HepG2 (cell line): ENCODE measurements at regions not wholly inside any gene's neighbourhood (a gene's known extent, or its start where the extent isn't known, plus 50 kb on each side); places are given as distances from the start of the nearest gene placed in this dataset.

Source experiments
- ATAC-seq: fragments of 200-7000 bp; cut with Tn5 transposase; 3 replicates; pipeline ENCODE4 v1.9.1; 2020; ENCODE audit warnings: mild to moderate bottlenecking, moderate library complexity
- BruUV-seq: library from RNA; stranded (reverse); fragments of 400-500 nt; replicated peaks from 2 replicates; lab custom pipeline; 2021; lab: Mats Ljungman, UMichigan
- CTCF ChIA-PET: fragments of 300-600 bp; formaldehyde crosslinking; extraction: SDS; loops from one replicate; lab custom pipeline; 2021; ENCODE audit warnings: low total read pairs, inconsistent platforms, low intra/inter-chr PET ratio; lab: Yijun Ruan, JAX
- POLR2A ChIA-PET: fragments of 350-600 bp; sonication (Branson Sonifier 250); formaldehyde crosslinking; loops from one replicate; lab custom pipeline; 2020; ENCODE audit warnings: antibody characterized with exemption, inconsistent platforms; lab: Yijun Ruan, JAX
- DNase-seq: peaks from one replicate; pipeline ENCODE4 v3.0.0-alpha.2; 2015; ENCODE audit warnings: low spot score
- FAIRE-seq: peaks from 3 replicates; lab custom pipeline; 2011; peaks lifted over from hg19 to GRCh38; lab: Jason Lieb, UNC
- H2AFZ ChIP-seq: one replicate; pipeline ENCODE4 v1.6.1; 2011; ENCODE audit warnings: low read length, inconsistent platforms
- H3K27ac ChIP-seq: fragments of 300-600 bp; 3 replicates; pipeline ENCODE4 v1.8.0; 2011; ENCODE audit warnings: mixed run types, mild to moderate bottlenecking, mixed read lengths, low read length, inconsistent platforms; ENCODE audit not compliant: insufficient read depth; ENCODE audit errors: extremely low read length
- H3K27me3 ChIP-seq, 2 experiments: fragments of 200-600 bp in 1 of 2; 2 replicates in 1 of 2; 3 replicates in 1 of 2; pipeline versions ENCODE4 v1.6.0 to v1.8.0; 2011; ENCODE audit warnings: low read length in 2 of 2, mild to moderate bottlenecking in 2 of 2, moderate library complexity in 2 of 2, inconsistent platforms in 1 of 2; ENCODE audit not compliant: insufficient read depth in 2 of 2, control insufficient read depth in 1 of 2
- H3K36me3 ChIP-seq, 2 experiments: fragments of 200-600 bp in 1 of 2; replicated peaks in 1 of 2; 2 replicates in 1 of 2; 3 replicates in 1 of 2; pipeline versions ENCODE4 v1.5.1 to v1.8.0; 2011; ENCODE audit warnings: low read length in 2 of 2, inconsistent platforms in 1 of 2; ENCODE audit not compliant: insufficient read depth in 2 of 2, control insufficient read depth in 1 of 2
- H3K4me1 ChIP-seq: 2 replicates; pipeline ENCODE4 v1.5.1; 2012; ENCODE audit warnings: low read length, inconsistent platforms; ENCODE audit not compliant: insufficient read depth
- H3K4me2 ChIP-seq: 2 replicates; pipeline ENCODE4 v1.6.0; 2011; ENCODE audit warnings: low read depth, low read length, inconsistent platforms
- H3K4me3 ChIP-seq, 3 experiments: fragments of 200-600 bp in 1 of 3; sonication (generic), shearing (Covaris generic) in 1 of 3; replicated peaks in 1 of 3; 2 replicates each; pipeline ENCODE4 v1.5.1; 2011 to 2016; ENCODE audit warnings: low read length in 3 of 3, inconsistent platforms in 2 of 3, low read depth in 2 of 3, mild to moderate bottlenecking in 2 of 3, control low read depth in 1 of 3, mixed read lengths in 1 of 3; ENCODE audit not compliant: insufficient read depth in 1 of 3
- H3K79me2 ChIP-seq: one replicate; pipeline ENCODE4 v1.6.1; 2011; ENCODE audit warnings: low read length, inconsistent platforms; ENCODE audit not compliant: insufficient read depth
- H3K9ac ChIP-seq: 2 replicates; pipeline ENCODE4 v1.6.0; 2011; ENCODE audit warnings: mild to moderate bottlenecking, low read depth, low read length, inconsistent platforms; ENCODE audit not compliant: insufficient read depth
- H3K9me3 ChIP-seq: 2 replicates; pipeline ENCODE4 v1.5.1; 2012; ENCODE audit warnings: mild to moderate bottlenecking, low read length
- H4K20me1 ChIP-seq: 2 replicates; pipeline ENCODE4 v1.6.0; 2011; ENCODE audit warnings: inconsistent platforms, mild to moderate bottlenecking, low read length, moderate library complexity; ENCODE audit not compliant: insufficient read depth
- HIC2 ChIP-seq: sonication (generic); formaldehyde crosslinking; IDR thresholded peaks from 2 replicates; pipeline ENCODE4 v1.9.0; 2022; ENCODE audit warnings: low read depth, missing genetic modification reagents
- KDM2A ChIP-seq: sonication (generic); formaldehyde crosslinking; IDR thresholded peaks from 2 replicates; pipeline ENCODE4 v1.4.0; 2020; ENCODE audit warnings: low read depth, missing genetic modification reagents, borderline replicate concordance
- MNT ChIP-seq: fragments of 450-650 bp; IDR thresholded peaks from 2 replicates; pipeline ENCODE4 v1.6.1; 2016
- NFIC ChIP-seq: IDR thresholded peaks from 2 replicates; pipeline ENCODE4 v1.6.1; 2012; ENCODE audit warnings: mild to moderate bottlenecking, low read length, inconsistent platforms
- PAX8 ChIP-seq: sonication (generic); formaldehyde crosslinking; IDR thresholded peaks from 2 replicates; pipeline ENCODE4 v1.8.0; 2022; ENCODE audit warnings: mild to moderate bottlenecking, missing genetic modification reagents, borderline replicate concordance
- ZFP36 ChIP-seq: fragments of 150-350 bp; IDR thresholded peaks from 2 replicates; pipeline ENCODE4 v1.6.1; 2018; ENCODE audit warnings: borderline replicate concordance, low read length, low read depth; ENCODE audit not compliant: partially characterized antibody
- WGBS: methylation state at CpG from one replicate; pipeline ENCODE4 v1.1.6; 2017; ENCODE audit warnings: low lambda C conversion rate; 5-methylcytosine and 5-hydroxymethylcytosine counted together
- in situ Hi-C: cut with HindIII; loops from 2 replicates; pipeline ENCODE4 v1.10.0; 2017; ENCODE audit warnings: low pct_unique_long_range_greater_than_20kb; ENCODE audit not compliant: extremely low pct_ligation_motif_present
- intact Hi-C: fragments of 100-400 bp; cut with micrococcal nuclease; formaldehyde crosslinking; loops from one replicate; pipeline ENCODE4 v1.10.0; 2022; ENCODE audit not compliant: unreplicated experiment

DNA sequence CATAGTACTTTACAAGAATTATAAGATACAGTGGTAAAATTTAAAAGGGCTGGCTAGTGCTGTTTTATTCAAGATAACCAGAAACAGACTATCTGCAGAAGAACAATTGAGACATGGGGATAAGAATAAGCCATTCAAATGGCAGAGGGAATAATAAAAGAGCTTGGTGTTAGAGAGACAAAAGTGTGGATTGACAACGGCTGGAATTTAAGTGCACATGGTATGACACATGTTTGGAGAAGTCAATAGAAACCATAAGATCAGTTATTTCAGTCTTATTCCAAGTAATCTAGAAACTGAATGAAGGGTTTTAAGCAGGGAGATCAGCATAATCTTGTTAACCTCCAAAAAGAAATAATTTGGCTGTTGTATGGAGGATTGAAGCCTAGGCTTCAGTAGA is 1205.5 kb upstream of the CITED2 start:
- WGBS = 28% methylated on average over 1 of the region's 1 CpG
- Histone ChIP-seq H3K9me3 (peaks cover 32% of the 10 kb centered on the region), H3K27me3 (no peaks in the 10 kb centered on the region), H3K4me2 (no peak overlapping the region), H3K36me3 (no peaks in the 10 kb centered on the region), H3K4me1 (no peaks in the 10 kb centered on the region), H3K79me2 (no peaks in the 10 kb centered on the region), H2AFZ (no peak overlapping the region), H3K27ac (no peak overlapping the region), H3K4me3 (no peak overlapping the region), H4K20me1 (no peaks in the 10 kb centered on the region), H3K9ac (no peak overlapping the region)
- CTCF ChIA-PET = no interaction called here
- intact Hi-C loops (no loop called here), in situ Hi-C loops (no loop called here)
- no TSS peak for BruUV-seq
- TF ChIP-seq KDM2A (CRISPR knock-in tag) (no peak), MNT (peak; percentile 75)
- DNase-seq (no peak), ATAC-seq (no peak), FAIRE-seq (no peak)
- POLR2A ChIA-PET = no interaction called here

DNA sequence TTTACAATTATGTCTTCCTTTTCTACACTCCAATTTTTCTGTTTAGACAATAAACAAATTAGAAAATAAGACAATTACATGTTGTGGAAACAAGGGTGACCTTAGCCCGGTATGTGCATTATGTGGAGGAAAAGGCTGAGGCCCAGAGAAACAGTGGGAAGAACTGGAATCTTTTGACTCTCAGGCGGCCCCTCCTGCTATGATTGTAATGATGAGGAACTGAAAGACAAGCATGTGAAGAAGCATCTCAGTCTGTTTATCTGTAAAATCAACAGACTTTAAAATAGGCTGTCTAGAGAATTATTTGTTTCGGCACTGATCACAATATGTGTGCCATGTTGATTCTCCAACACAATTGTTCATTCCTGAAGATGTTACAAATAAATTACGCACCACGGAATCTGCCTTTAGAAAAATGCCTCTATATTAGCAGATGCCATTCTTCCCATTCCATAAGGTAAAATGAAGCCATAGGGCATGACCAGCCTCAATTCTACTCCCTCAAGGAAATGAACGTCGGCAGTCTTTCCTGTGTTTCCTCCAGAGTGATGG is 1201.6 kb upstream of the CITED2 start:
- ATAC-seq (no peak), DNase-seq (no peak), FAIRE-seq (no peak)
- no peaks in the 10 kb centered on the region for H3K27me3 ChIP-seq
- CTCF ChIA-PET = no interaction called here
- H3K27ac ChIP-seq = no peak overlapping the region
- no peak overlapping the region for H3K9ac ChIP-seq
- BruUV-seq = no TSS peak
- H3K79me2 ChIP-seq = no peaks in the 10 kb centered on the region
- no peak overlapping the region for H3K4me2 ChIP-seq
- TF ChIP-seq PAX8 (no peak), ZFP36 (no peak), HIC2 (CRISPR knock-in tag) (no peak), NFIC (no peak)
- in situ Hi-C loops (no loop called here), intact Hi-C loops (no loop called here)
- no peak overlapping the region for H3K4me3 ChIP-seq
- POLR2A ChIA-PET = no interaction called here
- WGBS = 33% methylated on average over 7 of the region's 7 CpGs
- H3K36me3 ChIP-seq = no peaks in the 10 kb centered on the region
- H3K9me3 ChIP-seq = peaks cover 29% of the 10 kb centered on the region; the same call in 1 of the 2 replicates
- H2AFZ ChIP-seq = no peak overlapping the region
- no peaks in the 10 kb centered on the region for H3K4me1 ChIP-seq
- no peaks in the 10 kb centered on the region for H4K20me1 ChIP-seq
